ENCODE measurements at regions not wholly inside any gene's neighbourhood (a gene's known extent, or its start where the extent isn't known, plus 50 kb on each side); places are given as distances from the start of the nearest gene placed in this dataset.
"Not testable (repeated sequence)": the region's sequence is repeated elsewhere in the genome, so short reads cannot be mapped to it uniquely, and the experiment has no call there.

DNA sequence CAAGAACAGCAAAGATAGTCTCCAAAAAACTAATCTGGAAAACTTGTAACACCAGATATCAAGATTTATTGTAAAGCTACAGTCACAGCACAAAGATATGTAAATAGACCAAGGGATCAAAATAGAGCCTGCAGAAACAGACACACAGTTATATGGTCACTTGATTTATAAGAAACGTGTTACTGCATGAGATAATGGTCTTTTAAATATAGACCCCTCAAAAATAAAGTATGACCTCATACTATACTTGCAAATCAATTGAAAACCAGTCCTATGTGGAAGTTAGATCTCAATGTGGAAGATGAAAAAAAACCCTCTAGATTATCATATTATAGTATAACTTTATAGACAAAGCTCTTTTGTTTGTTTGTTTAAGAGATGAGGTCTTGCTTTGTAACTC, 247.3 kb upstream of the CNR1 start:
- DNase-seq (ENCODE audit: low spot score), result no peak
- TF ChIP-seq, protein P1, sequence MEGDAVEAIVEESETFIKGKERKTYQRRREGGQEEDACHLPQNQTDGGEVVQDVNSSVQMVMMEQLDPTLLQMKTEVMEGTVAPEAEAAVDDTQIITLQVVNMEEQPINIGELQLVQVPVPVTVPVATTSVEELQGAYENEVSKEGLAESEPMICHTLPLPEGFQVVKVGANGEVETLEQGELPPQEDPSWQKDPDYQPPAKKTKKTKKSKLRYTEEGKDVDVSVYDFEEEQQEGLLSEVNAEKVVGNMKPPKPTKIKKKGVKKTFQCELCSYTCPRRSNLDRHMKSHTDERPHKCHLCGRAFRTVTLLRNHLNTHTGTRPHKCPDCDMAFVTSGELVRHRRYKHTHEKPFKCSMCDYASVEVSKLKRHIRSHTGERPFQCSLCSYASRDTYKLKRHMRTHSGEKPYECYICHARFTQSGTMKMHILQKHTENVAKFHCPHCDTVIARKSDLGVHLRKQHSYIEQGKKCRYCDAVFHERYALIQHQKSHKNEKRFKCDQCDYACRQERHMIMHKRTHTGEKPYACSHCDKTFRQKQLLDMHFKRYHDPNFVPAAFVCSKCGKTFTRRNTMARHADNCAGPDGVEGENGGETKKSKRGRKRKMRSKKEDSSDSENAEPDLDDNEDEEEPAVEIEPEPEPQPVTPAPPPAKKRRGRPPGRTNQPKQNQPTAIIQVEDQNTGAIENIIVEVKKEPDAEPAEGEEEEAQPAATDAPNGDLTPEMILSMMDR (IDR thresholded peaks at IDR 0.05), result no peak
- H3K27ac ChIP-seq, result no peak overlapping the region
- no peak overlapping the region for H3K4me3 ChIP-seq

DNA sequence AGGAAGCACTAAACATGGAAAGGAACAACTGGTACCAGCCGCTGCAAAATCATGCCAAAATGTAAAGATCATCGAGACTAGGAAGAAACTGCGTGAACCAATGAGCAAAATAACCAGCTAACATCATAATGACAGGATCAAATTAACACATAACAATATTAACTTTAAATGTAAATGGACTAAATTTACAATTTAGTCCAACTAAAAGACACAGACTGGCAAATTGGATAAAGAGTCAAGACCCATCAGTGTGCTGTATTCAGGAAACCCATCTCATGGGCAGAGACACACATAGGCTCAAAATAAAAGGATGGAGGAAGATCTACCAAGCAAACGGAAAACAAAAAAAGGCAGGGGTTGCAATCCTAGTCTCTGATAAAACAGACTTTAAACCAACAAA, 242.2 kb upstream of the CNR1 start:
- DNase-seq (ENCODE audit: low spot score); H3K4me3 ChIP-seq; H3K27ac ChIP-seq: not testable (repeated sequence)

DNA sequence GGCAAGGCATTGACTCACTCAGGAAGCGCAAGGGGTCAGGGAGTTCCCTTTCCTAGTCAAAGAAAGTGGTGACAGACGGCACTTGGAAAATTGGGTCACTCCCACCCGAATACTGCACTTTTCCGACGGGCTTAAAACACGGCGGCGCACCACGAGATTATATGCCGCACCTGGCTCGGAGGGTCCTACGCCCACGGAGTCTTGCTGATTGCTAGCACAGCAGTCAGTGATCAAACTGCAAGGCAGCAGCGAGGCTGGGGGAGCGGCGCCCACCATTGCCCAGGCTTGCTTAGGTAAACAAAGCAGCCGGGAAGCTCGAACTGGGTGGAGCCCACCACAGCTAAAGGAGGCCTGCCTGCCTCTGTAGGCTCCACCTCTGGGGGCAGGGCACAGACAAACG, 240.5 kb upstream of the CNR1 start:
- not testable (repeated sequence) for H3K4me3 ChIP-seq; DNase-seq (ENCODE audit: low spot score); H3K27ac ChIP-seq

DNA sequence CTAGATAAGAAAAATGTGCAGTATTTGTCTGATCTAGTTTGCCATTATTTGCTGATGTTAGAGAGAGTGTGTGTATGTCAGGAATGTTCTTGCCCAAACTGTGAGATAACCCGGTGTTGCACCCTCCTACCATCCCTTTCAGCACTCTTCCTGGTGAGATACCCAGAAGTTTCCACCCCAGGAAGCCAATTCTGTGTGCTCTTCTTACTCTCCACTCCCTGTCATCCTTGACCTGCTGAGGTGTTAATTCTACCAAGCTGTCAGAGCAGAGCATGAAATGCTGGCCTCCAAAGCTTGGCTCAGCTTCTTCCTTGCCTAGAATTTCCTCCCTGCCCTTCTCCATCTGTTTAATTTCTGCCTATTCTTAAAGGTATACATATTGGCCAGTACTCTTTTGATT, 237.3 kb upstream of the CNR1 start:
- TF ChIP-seq, protein P1 (IDR thresholded peaks at IDR 0.05), result no peak
- Histone ChIP-seq H3K4me3 (no peak overlapping the region), H3K27ac (no peak overlapping the region)
- DNase-seq (ENCODE audit: low spot score), result no peak

DNA sequence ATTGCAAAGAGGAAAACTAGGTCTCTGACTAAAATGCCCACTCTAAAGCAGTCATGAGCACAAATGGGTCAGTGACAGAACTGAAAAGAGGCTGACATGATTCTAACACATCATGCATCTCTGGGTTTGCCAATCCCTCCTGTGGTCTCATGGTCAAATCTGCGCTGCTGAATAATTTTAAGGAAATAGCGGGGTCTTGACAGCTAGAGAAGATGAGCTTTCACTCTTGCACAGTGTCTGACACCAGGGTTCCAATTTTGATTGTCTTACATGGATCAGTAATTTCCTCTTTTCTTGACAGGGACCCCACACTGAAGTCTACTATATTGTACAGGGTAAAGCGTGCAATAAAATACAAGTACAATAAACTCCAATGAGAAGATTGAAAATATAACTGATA, 236.8 kb upstream of the CNR1 start:
- no peak for DNase-seq (ENCODE audit: low spot score)
- TF ChIP-seq, protein P1 (IDR thresholded peaks at IDR 0.05), result no peak
- no peak overlapping the region for H3K4me3 ChIP-seq
- no peak overlapping the region for H3K27ac ChIP-seq

DNA sequence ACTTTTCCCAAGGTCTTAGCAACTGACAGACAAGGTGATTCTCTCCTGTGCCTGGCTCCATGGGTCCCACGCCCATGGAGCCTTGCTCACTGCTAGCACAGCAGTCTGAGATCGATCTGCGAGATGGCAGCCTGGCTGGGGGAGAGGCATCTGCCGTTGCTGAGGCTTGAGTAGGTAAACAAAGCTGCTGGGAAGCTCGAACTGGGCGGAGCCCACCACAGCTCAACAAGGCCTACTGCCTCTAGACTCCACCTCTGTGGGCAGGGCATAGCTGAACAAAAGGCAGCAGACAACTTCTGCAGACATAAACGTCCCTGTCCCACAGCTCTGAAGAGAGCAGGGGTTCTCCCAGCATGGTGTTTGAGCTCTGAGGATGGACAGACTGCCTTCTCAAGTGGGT, 224.9 kb upstream of the CNR1 start:
- DNase-seq (ENCODE audit: low spot score); H3K27ac ChIP-seq; H3K4me3 ChIP-seq: not testable (repeated sequence)

DNA sequence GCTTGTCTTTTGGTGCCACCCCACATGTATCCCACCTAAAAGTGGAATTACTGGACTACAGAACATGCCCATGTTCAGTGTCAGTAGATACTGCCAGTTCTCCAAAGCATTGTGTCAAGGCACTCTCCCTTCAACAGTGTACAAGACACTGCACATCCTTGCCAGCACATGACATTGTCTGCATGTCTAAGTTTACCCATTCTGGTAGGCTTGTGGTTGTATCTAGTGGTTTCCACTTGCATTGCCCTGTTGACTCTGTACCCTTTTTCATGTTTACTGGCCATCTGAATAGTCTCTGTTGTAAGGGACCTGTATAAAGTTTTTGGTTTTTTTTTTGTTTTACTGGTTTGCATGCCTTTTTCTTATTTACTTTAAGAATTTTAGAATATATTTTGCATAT, 222.4 kb upstream of the CNR1 start:
- DNase-seq (ENCODE audit: low spot score), result no peak
- H3K27ac ChIP-seq, result no peak overlapping the region
- TF ChIP-seq, protein P1 (IDR thresholded peaks at IDR 0.05), result no peak
- no peak overlapping the region for H3K4me3 ChIP-seq

DNA sequence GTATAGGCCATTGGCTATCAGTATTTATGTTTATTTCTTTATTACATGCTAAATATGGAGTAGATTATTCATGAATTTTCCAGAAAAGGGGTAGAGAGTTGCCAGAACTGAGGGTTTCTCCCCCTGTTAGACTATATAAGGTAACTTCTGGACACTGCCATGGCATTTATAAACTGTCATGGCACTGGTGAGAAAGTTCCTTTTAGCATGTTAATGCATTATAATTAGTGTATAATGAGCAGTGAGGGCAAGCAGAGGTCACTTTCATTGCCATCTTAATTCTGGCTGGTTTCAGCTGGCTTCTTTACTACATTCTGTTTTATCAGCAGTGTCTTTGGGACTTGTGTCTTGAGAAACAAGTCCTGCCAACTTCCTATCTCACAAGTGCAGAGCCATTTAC, 220.0 kb upstream of the CNR1 start:
- no peak overlapping the region for H3K27ac ChIP-seq
- H3K4me3 ChIP-seq, result no peak overlapping the region
- TF ChIP-seq, protein P1 (IDR thresholded peaks at IDR 0.05), result no peak
- DNase-seq (ENCODE audit: low spot score), result no peak

DNA sequence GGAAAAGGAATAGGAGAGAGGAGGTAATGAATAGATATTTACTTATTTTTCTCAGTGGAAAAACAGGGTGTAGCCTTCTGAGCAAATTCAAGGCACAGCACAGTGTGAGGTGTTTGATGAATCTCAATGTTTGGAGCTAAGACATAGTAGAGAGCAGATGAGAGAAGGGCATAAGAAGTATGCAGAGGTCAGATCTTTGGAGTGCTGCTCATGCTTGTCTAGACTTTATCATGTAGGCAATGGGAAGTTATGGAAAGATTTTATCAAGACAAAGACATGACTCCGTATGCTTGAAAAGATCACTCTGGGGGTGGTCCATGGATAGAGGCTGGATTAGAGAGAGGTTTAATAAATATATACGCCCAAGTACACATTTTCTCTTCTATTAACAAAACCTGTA, 217.0 kb upstream of the CNR1 start:
- H3K4me3 ChIP-seq, result no peak overlapping the region
- TF ChIP-seq, protein P1 (IDR thresholded peaks at IDR 0.05), result no peak
- no peak for DNase-seq (ENCODE audit: low spot score)
- H3K27ac ChIP-seq, result no peak overlapping the region

Data from coronary artery (tissue), 2 donors.